NT2/D1 (cell line): ENCODE measurements at regions not wholly inside any gene's neighbourhood (a gene's known extent, or its start where the extent isn't known, plus 50 kb on each side); places are given as distances from the start of the nearest gene placed in this dataset.
"Not testable (repeated sequence)": the region's sequence is repeated elsewhere in the genome, so short reads cannot be mapped to it uniquely, and the experiment has no call there.

Experiments used
- DNase-seq: peaks from one replicate; pipeline ENCODE4 v3.0.0-alpha.2; 2011; ENCODE audit warnings: low read depth, low spot score
- H3K27me3 ChIP-seq: 2 replicates; pipeline ENCODE4 v1.6.0; 2011; ENCODE audit warnings: mild to moderate bottlenecking; ENCODE audit not compliant: insufficient read length, insufficient read depth
- H3K36me3 ChIP-seq: 2 replicates; pipeline ENCODE4 v1.6.1; 2011; ENCODE audit warnings: mild to moderate bottlenecking, low read length, mixed read lengths; ENCODE audit not compliant: insufficient read depth, insufficient read length
- H3K4me1 ChIP-seq: 2 replicates; pipeline ENCODE4 v1.5.1; 2011; ENCODE audit not compliant: insufficient read depth, insufficient read length
- H3K4me3 ChIP-seq: 2 replicates; pipeline ENCODE4 v1.5.1; 2011; ENCODE audit warnings: low read depth; ENCODE audit not compliant: insufficient read length
- H3K9ac ChIP-seq: 2 replicates; pipeline ENCODE4 v1.6.0; 2011; ENCODE audit warnings: low read depth; ENCODE audit not compliant: insufficient read length
- H3K9me3 ChIP-seq: 2 replicates; pipeline ENCODE4 v1.5.1; 2011; ENCODE audit warnings: mild to moderate bottlenecking, low read length; ENCODE audit not compliant: insufficient read depth

GRCh38 chr2:87515226-87515625 is 232.7 kb upstream of the PLGLB2 start:
- H3K9ac ChIP-seq, H3K9me3 ChIP-seq, DNase-seq, H3K4me1 ChIP-seq, H3K4me3 ChIP-seq, H3K27me3 ChIP-seq, H3K36me3 ChIP-seq: not testable (repeated sequence)

GRCh38 chr2:87515875-87516274 is 232.0 kb upstream of the PLGLB2 start:
- not testable (repeated sequence) for H3K36me3 ChIP-seq, DNase-seq, H3K27me3 ChIP-seq, H3K4me1 ChIP-seq, H3K9me3 ChIP-seq, H3K9ac ChIP-seq, H3K4me3 ChIP-seq

GRCh38 chr2:87516369-87516967 is 231.4 kb upstream of the PLGLB2 start:
- not testable (repeated sequence) for H3K4me1 ChIP-seq, H3K4me3 ChIP-seq, DNase-seq, H3K9me3 ChIP-seq, H3K9ac ChIP-seq, H3K36me3 ChIP-seq, H3K27me3 ChIP-seq

DNA sequence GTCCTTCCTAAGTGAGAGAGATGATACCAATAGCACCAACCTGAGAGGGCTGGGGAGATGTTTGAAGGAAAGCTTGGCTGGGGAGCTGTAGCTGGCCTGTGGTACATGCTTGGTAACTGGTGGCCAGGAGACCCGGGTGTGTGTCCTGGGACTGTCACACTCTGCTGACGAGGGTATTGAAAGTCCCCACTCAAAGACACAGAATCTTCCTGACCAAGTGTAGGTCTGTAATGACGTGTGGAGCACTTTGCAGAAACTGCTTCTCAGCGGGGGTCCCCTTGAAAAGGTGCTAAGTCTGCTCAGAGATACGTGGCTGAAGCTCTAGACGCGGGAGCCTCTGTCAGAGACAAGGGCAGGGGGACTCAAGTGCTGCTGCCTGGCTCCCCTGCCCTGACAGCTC is 230.4 kb upstream of the PLGLB2 start:
- not testable (repeated sequence) for H3K36me3 ChIP-seq, H3K4me3 ChIP-seq, DNase-seq, H3K4me1 ChIP-seq, H3K9ac ChIP-seq, H3K27me3 ChIP-seq, H3K9me3 ChIP-seq

DNA sequence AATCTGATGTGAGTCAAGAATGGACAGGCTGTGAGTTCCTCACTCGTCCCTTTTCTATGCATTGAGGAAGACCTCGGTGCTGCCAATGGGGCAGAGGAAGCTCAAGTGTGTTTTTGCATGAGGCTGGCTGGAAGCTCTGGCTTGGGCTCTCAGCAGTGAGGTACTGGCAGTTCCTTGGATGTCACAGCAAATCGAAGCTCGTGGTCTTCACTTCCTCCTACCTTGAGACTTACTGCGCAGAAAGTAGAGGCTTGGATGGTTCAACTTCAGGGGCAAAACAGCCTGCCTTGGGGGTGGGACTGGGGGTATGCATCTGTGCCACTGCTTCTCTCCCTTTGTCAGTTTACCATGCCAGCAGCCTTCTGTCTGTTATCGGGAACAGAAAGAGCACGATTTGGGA is 229.8 kb upstream of the PLGLB2 start:
- not testable (repeated sequence) for H3K36me3 ChIP-seq, DNase-seq, H3K27me3 ChIP-seq, H3K4me1 ChIP-seq, H3K4me3 ChIP-seq, H3K9ac ChIP-seq, H3K9me3 ChIP-seq

GRCh38 chr2:87518547-87518946 is 229.3 kb upstream of the PLGLB2 start:
- H3K4me1 ChIP-seq, H3K27me3 ChIP-seq, H3K4me3 ChIP-seq, H3K9me3 ChIP-seq, H3K36me3 ChIP-seq, H3K9ac ChIP-seq, DNase-seq: not testable (repeated sequence)

DNA sequence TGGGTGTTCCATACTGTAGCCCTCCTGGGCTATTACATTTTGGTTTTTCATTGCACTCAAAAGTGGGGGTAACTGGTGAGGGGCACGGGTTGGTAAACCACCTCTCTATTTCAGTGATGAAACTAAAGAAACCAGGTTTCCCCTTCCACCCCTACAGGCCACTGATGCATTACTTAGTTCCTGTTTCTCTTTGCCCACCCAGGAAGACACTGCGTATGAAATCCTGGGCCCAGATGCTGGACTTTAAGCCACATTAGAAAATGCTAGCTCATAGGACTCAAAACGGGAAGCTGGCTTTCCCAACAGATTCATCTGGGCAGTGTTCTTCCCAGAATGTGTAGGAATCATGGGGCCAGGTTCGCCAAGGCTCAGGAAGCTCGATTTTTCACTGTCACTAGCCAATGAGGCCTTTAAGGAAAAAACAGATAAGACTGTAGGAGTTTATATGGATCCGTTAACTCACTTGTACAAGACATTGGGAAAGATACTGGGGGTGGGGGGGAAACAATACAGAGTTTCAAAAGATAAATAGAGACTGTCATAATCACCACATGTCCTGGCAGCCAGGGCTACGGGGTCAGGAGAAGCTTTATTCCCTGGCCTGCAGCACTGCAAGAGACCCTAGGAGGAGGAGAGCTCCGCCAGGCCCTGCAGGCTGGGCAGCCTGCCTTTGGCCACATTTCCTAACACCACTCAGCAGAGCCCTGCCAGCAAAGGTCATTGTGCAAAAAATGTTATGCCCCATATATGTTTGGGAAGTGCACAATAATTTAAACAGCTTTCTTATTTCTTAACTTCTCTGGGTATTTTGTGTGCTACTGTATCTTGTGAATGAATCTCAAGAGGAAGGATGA is 228.5 kb upstream of the PLGLB2 start:
- H3K36me3 ChIP-seq, H3K27me3 ChIP-seq, DNase-seq, H3K4me3 ChIP-seq, H3K9ac ChIP-seq, H3K9me3 ChIP-seq, H3K4me1 ChIP-seq: not testable (repeated sequence)

DNA sequence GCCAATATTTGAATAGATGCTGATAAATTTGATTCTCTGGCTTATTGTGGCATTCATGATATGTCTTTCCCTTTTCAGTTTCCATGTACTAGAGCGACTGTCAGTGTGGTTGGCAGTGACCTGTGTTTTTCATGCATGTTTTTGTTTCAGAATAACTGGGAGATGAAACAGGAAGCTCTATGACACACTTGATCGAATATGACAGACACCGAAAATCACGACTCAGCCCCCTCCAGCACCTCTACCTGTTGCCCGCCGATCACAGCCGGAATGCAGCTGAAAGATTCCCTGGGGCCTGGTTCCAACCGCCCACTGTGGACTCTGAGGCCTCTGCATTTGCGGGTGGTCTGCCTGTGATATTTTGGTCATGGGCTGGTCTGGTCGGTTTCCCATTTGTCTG is 226.8 kb upstream of the PLGLB2 start:
- H3K27me3 ChIP-seq, DNase-seq, H3K9ac ChIP-seq, H3K36me3 ChIP-seq, H3K9me3 ChIP-seq, H3K4me1 ChIP-seq, H3K4me3 ChIP-seq: not testable (repeated sequence)

- H3K4me1 ChIP-seq, H3K9ac ChIP-seq, H3K36me3 ChIP-seq, H3K27me3 ChIP-seq, H3K4me3 ChIP-seq, DNase-seq, H3K9me3 ChIP-seq: not testable (repeated sequence)
These were observed 226.4 kb upstream of the PLGLB2 start for GRCh38 chr2:87521489-87521888.

DNA sequence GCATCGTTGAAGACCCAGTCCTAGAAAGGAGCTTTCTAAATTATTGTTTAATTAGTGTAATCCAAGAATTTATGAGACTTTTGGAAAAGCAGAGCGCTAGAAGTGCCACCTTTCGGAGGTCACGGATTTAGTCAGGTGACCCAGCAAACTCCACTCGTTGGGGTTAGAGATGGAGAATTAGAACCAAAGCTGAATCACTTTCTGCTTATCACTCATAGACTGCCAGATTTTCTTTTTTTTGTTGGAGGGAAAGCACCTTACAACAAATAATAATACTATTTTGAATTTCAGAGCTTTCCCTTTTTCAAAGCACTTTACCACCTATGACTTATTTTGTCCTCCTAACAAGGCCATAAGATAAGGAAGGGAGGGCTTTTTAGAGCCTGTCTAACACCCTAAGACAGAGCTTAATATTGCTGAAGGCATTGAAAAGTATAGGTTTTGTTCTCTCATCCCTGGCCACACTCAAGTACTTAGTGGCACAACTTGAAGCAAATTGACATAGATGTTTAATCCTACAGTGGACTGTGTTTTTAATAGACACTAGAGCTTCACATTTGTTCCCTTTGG is 223.2 kb upstream of the PLGLB2 start:
- not testable (repeated sequence) for H3K4me3 ChIP-seq, H3K27me3 ChIP-seq, H3K9me3 ChIP-seq, DNase-seq, H3K9ac ChIP-seq, H3K4me1 ChIP-seq, H3K36me3 ChIP-seq

DNA sequence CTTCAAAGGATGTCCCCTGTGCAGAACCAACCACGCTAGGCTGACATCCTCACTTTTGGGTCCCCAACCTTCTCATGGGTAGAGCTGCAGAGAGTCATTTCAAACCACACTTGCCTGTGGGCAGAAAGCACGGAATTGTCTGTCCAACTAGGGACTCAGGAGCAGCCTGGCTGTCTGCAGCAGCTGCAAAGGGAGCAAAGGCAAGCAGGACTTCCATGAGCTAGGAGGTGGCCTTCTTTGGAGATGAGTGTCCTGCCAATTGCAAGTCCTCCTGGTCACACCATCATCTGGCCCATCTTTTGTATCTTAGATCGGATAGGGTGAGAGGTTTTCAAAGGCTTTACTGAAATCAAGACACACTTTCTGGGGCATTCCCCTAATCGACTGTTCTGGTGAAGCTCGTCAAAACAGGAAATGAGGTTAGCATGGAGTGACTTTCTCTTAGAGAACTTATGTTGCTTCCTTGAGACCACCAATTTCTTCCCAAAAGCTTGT is 222.3 kb upstream of the PLGLB2 start:
- H3K9ac ChIP-seq, DNase-seq, H3K27me3 ChIP-seq, H3K9me3 ChIP-seq, H3K4me1 ChIP-seq, H3K4me3 ChIP-seq, H3K36me3 ChIP-seq: not testable (repeated sequence)

- H3K9me3 ChIP-seq, DNase-seq, H3K27me3 ChIP-seq, H3K4me3 ChIP-seq, H3K4me1 ChIP-seq, H3K36me3 ChIP-seq, H3K9ac ChIP-seq: not testable (repeated sequence)
These were observed 221.6 kb upstream of the PLGLB2 start for GRCh38 chr2:87526258-87526657.
